ENCODE measurements at regions not wholly inside any gene's neighbourhood (a gene's known extent, or its start where the extent isn't known, plus 50 kb on each side); places are given as distances from the start of the nearest gene placed in this dataset.

DNA sequence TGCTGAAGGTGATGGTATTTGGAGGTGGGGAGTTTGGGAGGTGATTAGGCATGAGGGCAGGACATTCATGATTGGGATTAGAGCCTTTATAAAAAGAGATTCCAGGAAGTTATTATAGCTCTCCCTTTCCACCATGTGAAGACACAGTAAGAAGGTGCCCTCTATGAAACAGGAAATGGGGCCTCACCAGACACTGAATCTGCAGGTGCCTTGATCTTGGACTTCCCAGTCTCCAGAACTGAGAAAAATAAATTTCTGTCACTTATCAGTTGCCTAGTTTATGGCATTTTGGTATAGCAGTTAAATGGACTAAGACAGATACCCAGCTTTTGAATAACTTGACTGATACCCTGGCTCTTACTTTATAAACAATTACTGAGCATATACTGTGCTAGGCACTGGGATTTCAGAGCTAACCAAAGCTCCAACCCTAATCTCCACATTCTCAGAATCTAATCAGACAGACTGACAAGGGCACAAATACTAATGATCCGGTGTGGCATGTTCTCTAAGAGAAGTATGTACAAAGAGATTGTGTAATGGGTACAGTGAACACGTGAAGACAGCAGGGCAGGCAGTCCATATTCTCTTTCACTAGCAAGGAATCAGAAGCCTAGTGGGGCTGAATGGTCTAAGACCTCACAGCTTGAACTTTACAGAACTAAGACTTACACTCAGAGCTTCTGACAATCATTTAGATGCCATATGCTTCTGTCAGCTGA lies 343.1 kb downstream of the WDR72 start:
- Histone ChIP-seq H3K27me3 (no peaks in the 10 kb centered on the region), H3K9me3 (no peaks in the 10 kb centered on the region), H3K36me3 (no peaks in the 10 kb centered on the region), H3K4me3 (replicated peaks in 1 of 3) (no peak overlapping the region), H3K27ac (no peak overlapping the region), H3K4me1 (no peaks in the 10 kb centered on the region)
- TF ChIP-seq, protein P1, sequence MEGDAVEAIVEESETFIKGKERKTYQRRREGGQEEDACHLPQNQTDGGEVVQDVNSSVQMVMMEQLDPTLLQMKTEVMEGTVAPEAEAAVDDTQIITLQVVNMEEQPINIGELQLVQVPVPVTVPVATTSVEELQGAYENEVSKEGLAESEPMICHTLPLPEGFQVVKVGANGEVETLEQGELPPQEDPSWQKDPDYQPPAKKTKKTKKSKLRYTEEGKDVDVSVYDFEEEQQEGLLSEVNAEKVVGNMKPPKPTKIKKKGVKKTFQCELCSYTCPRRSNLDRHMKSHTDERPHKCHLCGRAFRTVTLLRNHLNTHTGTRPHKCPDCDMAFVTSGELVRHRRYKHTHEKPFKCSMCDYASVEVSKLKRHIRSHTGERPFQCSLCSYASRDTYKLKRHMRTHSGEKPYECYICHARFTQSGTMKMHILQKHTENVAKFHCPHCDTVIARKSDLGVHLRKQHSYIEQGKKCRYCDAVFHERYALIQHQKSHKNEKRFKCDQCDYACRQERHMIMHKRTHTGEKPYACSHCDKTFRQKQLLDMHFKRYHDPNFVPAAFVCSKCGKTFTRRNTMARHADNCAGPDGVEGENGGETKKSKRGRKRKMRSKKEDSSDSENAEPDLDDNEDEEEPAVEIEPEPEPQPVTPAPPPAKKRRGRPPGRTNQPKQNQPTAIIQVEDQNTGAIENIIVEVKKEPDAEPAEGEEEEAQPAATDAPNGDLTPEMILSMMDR (IDR thresholded peaks at IDR 0.05): no peak
- TF ChIP-seq POLR2A (IDR thresholded peaks at IDR 0.05): no peak
- no peak for DNase-seq
- intact Hi-C loops (cut with DNase I): no loop called here
- 81 to 89% methylated on average over 2 of the region's 2 CpGs for WGBS, 2 donors

DNA sequence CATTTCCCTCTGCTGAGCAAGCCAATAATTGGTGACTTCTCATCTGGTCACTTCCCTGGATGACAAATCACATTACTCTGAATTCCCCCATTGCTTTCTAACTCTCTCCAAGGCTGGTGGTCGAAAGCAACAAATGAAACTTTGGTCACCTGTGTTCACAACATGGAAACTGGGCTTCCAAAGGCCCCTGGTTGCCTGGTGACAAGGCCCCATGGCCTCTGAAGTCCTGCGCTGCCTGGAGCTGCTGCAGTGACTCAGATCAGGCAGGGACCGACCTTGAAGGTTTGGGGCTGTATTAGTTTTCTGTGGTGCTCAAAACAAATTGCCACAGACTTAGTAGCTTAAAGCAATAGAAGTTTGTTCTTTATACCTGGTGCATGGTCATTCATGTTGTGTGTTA lies 345.3 kb downstream of the WDR72 start:
- Histone ChIP-seq H3K27ac (no peak overlapping the region), H3K36me3 (no peaks in the 10 kb centered on the region), H3K4me1 (no peaks in the 10 kb centered on the region), H3K27me3 (no peaks in the 10 kb centered on the region), H3K9me3 (no peaks in the 10 kb centered on the region), H3K4me3 (replicated peaks in 1 of 3) (no peak overlapping the region)
- 87 to 96% methylated on average over 3 of the region's 3 CpGs for WGBS, 2 donors
- no peak for TF ChIP-seq POLR2A (IDR thresholded peaks at IDR 0.05)
- TF ChIP-seq, protein P1 (IDR thresholded peaks at IDR 0.05): no peak
- intact Hi-C loops (cut with DNase I): no loop called here
- no peak for DNase-seq

DNA sequence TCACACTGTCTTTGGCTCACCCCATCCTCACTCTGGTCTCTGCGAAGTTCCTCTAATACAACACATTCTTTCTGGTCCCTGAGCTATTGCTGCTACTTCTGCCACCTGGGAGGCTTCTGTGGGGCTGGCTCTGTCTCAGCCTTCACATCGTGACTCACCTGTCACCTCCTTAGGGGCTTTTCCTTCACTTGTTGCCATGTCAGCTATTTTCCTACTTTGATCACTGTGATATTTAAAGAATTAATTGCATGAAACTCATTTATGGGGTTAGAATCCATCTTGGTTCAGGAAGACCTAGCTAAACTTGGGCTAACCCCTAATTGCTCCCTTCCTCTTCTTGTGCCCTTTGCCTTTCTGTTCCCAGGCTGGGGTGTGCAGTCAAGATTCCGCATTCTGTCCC lies 346.9 kb downstream of the WDR72 start:
- no peak overlapping the region for H3K27ac ChIP-seq
- DNase-seq: no peak
- H3K36me3 ChIP-seq: no peaks in the 10 kb centered on the region
- intact Hi-C loops (cut with DNase I): no loop called here
- H3K4me1 ChIP-seq: no peaks in the 10 kb centered on the region
- H3K4me3 ChIP-seq (replicated peaks in 1 of 3): no peak overlapping the region
- 87 to 93% methylated on average over 3 of the region's 3 CpGs for WGBS, 2 donors
- no peaks in the 10 kb centered on the region for H3K27me3 ChIP-seq
- H3K9me3 ChIP-seq: no peaks in the 10 kb centered on the region
- TF ChIP-seq POLR2A (IDR thresholded peaks at IDR 0.05): no peak
- TF ChIP-seq, protein P1 (IDR thresholded peaks at IDR 0.05): no peak

DNA sequence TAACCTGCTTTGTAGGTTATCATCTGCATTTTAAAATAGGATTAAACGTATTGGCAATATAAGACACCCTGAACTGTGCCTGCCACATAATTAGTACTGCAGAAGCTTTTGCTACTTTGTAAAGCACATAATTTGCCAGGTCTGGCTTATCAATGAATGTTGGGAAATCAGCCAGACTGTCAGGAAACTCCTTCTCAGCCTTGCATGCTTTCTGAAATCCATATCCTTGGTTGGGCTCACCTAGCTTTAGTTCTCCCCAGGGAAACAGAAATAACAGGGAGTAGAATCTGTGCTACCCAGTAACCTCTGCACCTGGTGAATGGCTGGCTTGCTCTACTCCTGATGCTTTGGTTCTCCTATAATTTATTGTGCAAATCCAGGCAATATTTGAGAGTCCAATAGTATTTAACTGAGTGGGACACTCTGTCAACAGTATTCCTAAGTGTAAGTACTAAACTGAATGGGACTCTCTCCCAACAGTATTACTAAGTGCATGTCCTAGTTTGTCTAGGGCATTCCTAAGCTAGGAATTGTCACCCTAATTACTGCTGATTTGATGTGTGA lies 354.5 kb downstream of the WDR72 start:
- H3K27ac ChIP-seq: no peak overlapping the region
- DNase-seq: no peak
- no peaks in the 10 kb centered on the region for H3K36me3 ChIP-seq
- no peaks in the 10 kb centered on the region for H3K9me3 ChIP-seq
- intact Hi-C loops (cut with DNase I): no loop called here
- WGBS, 2 donors: 80 to 81% methylated on average over 1 of the region's 1 CpG
- TF ChIP-seq, protein P1 (IDR thresholded peaks at IDR 0.05): no peak
- no peak for TF ChIP-seq POLR2A (IDR thresholded peaks at IDR 0.05)
- H3K4me1 ChIP-seq: no peaks in the 10 kb centered on the region
- H3K27me3 ChIP-seq: no peaks in the 10 kb centered on the region
- H3K4me3 ChIP-seq (replicated peaks in 1 of 3): no peak overlapping the region

DNA sequence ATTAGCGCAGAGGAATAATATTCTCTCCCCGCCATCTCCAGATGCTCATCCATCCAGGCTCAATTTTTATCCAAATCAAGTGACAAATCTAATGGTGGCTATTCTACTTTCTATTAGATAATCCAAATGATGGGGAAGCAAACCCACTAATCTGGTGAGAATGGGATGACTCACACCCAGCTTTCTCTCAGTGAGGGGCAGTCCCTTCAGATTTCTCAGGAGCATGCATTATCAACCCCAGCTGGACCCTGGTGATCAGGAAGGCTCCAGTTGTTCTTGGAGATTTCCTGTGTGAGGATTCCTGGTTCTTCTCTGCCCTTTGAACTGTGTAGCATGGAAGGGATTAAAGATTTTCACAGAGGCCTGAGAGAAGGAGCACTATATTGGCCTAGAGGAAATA lies 358.0 kb downstream of the WDR72 start:
- no peak overlapping the region for H3K27ac ChIP-seq
- no peak overlapping the region for H3K4me3 ChIP-seq (replicated peaks in 1 of 3)
- intact Hi-C loops (cut with DNase I): no loop called here
- H3K4me1 ChIP-seq: no peaks in the 10 kb centered on the region
- H3K9me3 ChIP-seq: no peaks in the 10 kb centered on the region
- no peak for DNase-seq
- H3K27me3 ChIP-seq: no peaks in the 10 kb centered on the region
- H3K36me3 ChIP-seq: no peaks in the 10 kb centered on the region
- TF ChIP-seq, protein P1 (IDR thresholded peaks at IDR 0.05): no peak
- no peak for TF ChIP-seq POLR2A (IDR thresholded peaks at IDR 0.05)
- WGBS, 2 donors: 92 to 98% methylated on average over 2 of the region's 2 CpGs
